Thoracic aorta (tissue), 2 donors: ENCODE measurements at regions not wholly inside any gene's neighbourhood (a gene's known extent, or its start where the extent isn't known, plus 50 kb on each side); places are given as distances from the start of the nearest gene placed in this dataset.

Experiments
- ATAC-seq: fragments of 150-250 bp; one replicate; pipeline ENCODE4 v1.8.0; 2017; ENCODE audit warnings: low read depth; ENCODE audit not compliant: insufficient number of reproducible peaks, low FRiP score
- DNase-seq: peaks from one replicate; pipeline ENCODE4 v3.0.0-alpha.2; 2020; ENCODE audit warnings: low spot score
- H3K27ac ChIP-seq, 2 donors: fragments of 200-600 bp; sonication (generic); 1 replicate in 1 of 2; 2 replicates in 1 of 2; pipeline ENCODE4 v1.5.1; 2016; ENCODE audit warnings: mild to moderate bottlenecking in 2 of 2, moderate library complexity in 2 of 2
- H3K27me3 ChIP-seq: fragments of 200-600 bp; sonication (generic); replicated peaks from 2 replicates; pipeline ENCODE4 v1.6.0; 2016; ENCODE audit warnings: mild to moderate bottlenecking; ENCODE audit not compliant: insufficient read depth
- H3K36me3 ChIP-seq: fragments of 200-600 bp; sonication (generic); one replicate; pipeline ENCODE4 v1.5.1; 2016
- H3K4me1 ChIP-seq, 2 donors: fragments of 200-600 bp; sonication (generic); 1 replicate in 1 of 2; 2 replicates in 1 of 2; pipeline versions ENCODE4 v1.5.1 to v1.6.0; 2016; ENCODE audit warnings: low read depth in 2 of 2, mild to moderate bottlenecking in 1 of 2; ENCODE audit not compliant: control insufficient read depth in 1 of 2
- H3K4me3 ChIP-seq: fragments of 200-600 bp; sonication (generic); 2 replicates; pipeline ENCODE4 v1.5.1; 2016; ENCODE audit warnings: mild to moderate bottlenecking
- H3K9me3 ChIP-seq: fragments of 200-600 bp; sonication (generic); 2 replicates; pipeline ENCODE4 v1.5.1; 2016
- CTCF ChIP-seq: fragments of 200-600 bp; sonication (generic); IDR thresholded peaks from one replicate; pipeline ENCODE4 v1.5.1; 2019; ENCODE audit warnings: antibody characterized with exemption

GRCh38 chr17:71881581-71881980, 239.2 kb upstream of the SOX9 start:
- Histone ChIP-seq H3K27me3 (no peaks in the 10 kb centered on the region), H3K36me3 (no peaks in the 10 kb centered on the region), H3K27ac (no peak overlapping the region), H3K4me1 (no peaks in the 10 kb centered on the region), H3K9me3 (no peaks in the 10 kb centered on the region), H3K4me3 (no peak overlapping the region)
- DNase-seq (no peak), ATAC-seq (no peak)
- TF ChIP-seq CTCF = no peak

GRCh38 chr17:71883258-71883657, 237.6 kb upstream of the SOX9 start:
- no peak for TF ChIP-seq CTCF
- H3K4me3 ChIP-seq = no peak overlapping the region
- H3K27me3 ChIP-seq = no peaks in the 10 kb centered on the region
- DNase-seq (no peak), ATAC-seq (no peak)
- no peak overlapping the region for H3K27ac ChIP-seq
- no peaks in the 10 kb centered on the region for H3K9me3 ChIP-seq
- no peaks in the 10 kb centered on the region for H3K36me3 ChIP-seq
- no peaks in the 10 kb centered on the region for H3K4me1 ChIP-seq

- Histone ChIP-seq H3K4me3 (no peak overlapping the region), H3K27ac (no peak overlapping the region), H3K27me3 (no peaks in the 10 kb centered on the region), H3K9me3 (no peaks in the 10 kb centered on the region), H3K36me3 (no peaks in the 10 kb centered on the region), H3K4me1 (no peaks in the 10 kb centered on the region)
- no peak for TF ChIP-seq CTCF
- DNase-seq = no peak
- no peak for ATAC-seq
These were observed 237.0 kb upstream of the SOX9 start for GRCh38 chr17:71883845-71884244.

GRCh38 chr17:71885662-71886061, 235.2 kb upstream of the SOX9 start:
- Histone ChIP-seq H3K27ac (no peak overlapping the region), H3K27me3 (no peaks in the 10 kb centered on the region), H3K36me3 (no peaks in the 10 kb centered on the region), H3K4me1 (no peaks in the 10 kb centered on the region), H3K9me3 (no peaks in the 10 kb centered on the region), H3K4me3 (no peak overlapping the region)
- no peak for TF ChIP-seq CTCF
- DNase-seq (no peak), ATAC-seq (no peak)

GRCh38 chr17:71899317-71899716, 221.5 kb upstream of the SOX9 start:
- Histone ChIP-seq H3K9me3 (no peaks in the 10 kb centered on the region), H3K4me1 (peaks cover 0 to 11% of the 10 kb centered on the region in 2 donors), H3K4me3 (no peak overlapping the region), H3K36me3 (no peaks in the 10 kb centered on the region), H3K27ac (no peak overlapping the region), H3K27me3 (no peaks in the 10 kb centered on the region)
- ATAC-seq (no peak), DNase-seq (no peak)
- TF ChIP-seq CTCF = no peak
